ENCODE measurements at regions not wholly inside any gene's neighbourhood (a gene's known extent, or its start where the extent isn't known, plus 50 kb on each side); places are given as distances from the start of the nearest gene placed in this dataset.

DNA sequence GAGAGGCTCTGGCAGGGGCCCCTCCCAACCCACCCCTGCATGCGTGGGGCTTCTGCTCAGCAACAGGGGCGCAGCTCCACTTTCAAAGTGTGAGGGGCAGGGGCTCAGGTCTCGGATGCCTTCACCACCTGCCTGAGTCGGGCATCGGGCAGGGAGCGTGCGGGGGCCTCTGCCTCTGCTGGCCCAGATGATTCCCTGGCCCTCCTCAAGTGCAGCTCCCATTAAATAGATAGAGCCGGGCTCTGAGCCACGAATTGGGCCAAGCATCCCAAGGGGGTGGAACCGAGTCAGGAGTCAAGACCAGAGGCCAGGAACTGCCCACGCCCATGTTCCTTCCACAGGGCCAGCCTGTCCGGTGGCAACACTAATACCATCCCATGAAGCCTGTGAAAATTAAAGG, 108.9 kb upstream of the FAM20C start:
- TF ChIP-seq CTCF (IDR thresholded peaks at IDR 0.05) (no peak), POLR2A (IDR thresholded peaks at IDR 0.05) (no peak), EP300 (IDR thresholded peaks at IDR 0.05) (no peak), POLR2AphosphoS5 (IDR thresholded peaks at IDR 0.05) (no peak)
